HFFc6 (cell line): ENCODE measurements at regions not wholly inside any gene's neighbourhood (a gene's known extent, or its start where the extent isn't known, plus 50 kb on each side); places are given as distances from the start of the nearest gene placed in this dataset.

Source experiments
- DNase-seq: peaks from one replicate; pipeline ENCODE4 v3.0.0-alpha.2; 2018
- H3K27ac Mint-ChIP-seq: 2 replicates; pipeline ENCODE4 v1.8.0; 2020; ENCODE audit warnings: mild to moderate bottlenecking, mixed read lengths
- H3K27me3 Mint-ChIP-seq: 2 replicates; pipeline ENCODE4 v1.8.0; 2021; ENCODE audit warnings: mild to moderate bottlenecking, moderate library complexity, mixed read lengths; ENCODE audit not compliant: insufficient read depth
- H3K36me3 Mint-ChIP-seq: 2 replicates; pipeline ENCODE4 v1.8.0; 2021; ENCODE audit warnings: low read depth, mixed read lengths
- H3K4me1 Mint-ChIP-seq: 2 replicates; pipeline ENCODE4 v1.8.0; 2020; ENCODE audit warnings: low read depth, mixed read lengths
- H3K4me3 Mint-ChIP-seq: 2 replicates; pipeline ENCODE4 v1.8.0; 2020; ENCODE audit warnings: mild to moderate bottlenecking, moderate library complexity, mixed read lengths
- H3K9me3 Mint-ChIP-seq: 2 replicates; pipeline ENCODE4 v1.8.0; 2020; ENCODE audit warnings: mild to moderate bottlenecking, mixed read lengths
- CTCF ChIP-seq: fragments of 200-600 bp; sonication (generic); IDR thresholded peaks from 2 replicates; pipeline ENCODE4 v1.5.0; 2021; ENCODE audit warnings: antibody characterized with exemption, mild to moderate bottlenecking

GRCh38 chr9:105171076-105171475 lies 73.4 kb upstream of the SLC44A1 start:
- peaks cover 3% of the 10 kb centered on the region for H3K27me3 Mint-ChIP-seq
- no peaks in the 10 kb centered on the region for H3K9me3 Mint-ChIP-seq
- H3K4me3 Mint-ChIP-seq = no peak overlapping the region
- peaks cover 16% of the 10 kb centered on the region for H3K4me1 Mint-ChIP-seq
- DNase-seq = no peak
- H3K27ac Mint-ChIP-seq = 0 out of 2 replicates have a peak overlapping the region, but pooled peaks have one; percentile 4
- 0 out of 2 replicates have a peak, but pooled peaks cover 5% of the 10 kb centered on the region for H3K36me3 Mint-ChIP-seq
- TF ChIP-seq CTCF = no peak

GRCh38 chr9:105171589-105171988 lies 72.9 kb upstream of the SLC44A1 start:
- peaks cover 16% of the 10 kb centered on the region for H3K4me1 Mint-ChIP-seq
- H3K27ac Mint-ChIP-seq = no peak overlapping the region
- DNase-seq = no peak
- 0 out of 2 replicates have a peak, but pooled peaks cover 5% of the 10 kb centered on the region for H3K36me3 Mint-ChIP-seq
- H3K27me3 Mint-ChIP-seq = peaks cover 3% of the 10 kb centered on the region
- H3K4me3 Mint-ChIP-seq = no peak overlapping the region
- no peak for TF ChIP-seq CTCF
- H3K9me3 Mint-ChIP-seq = no peaks in the 10 kb centered on the region

DNA sequence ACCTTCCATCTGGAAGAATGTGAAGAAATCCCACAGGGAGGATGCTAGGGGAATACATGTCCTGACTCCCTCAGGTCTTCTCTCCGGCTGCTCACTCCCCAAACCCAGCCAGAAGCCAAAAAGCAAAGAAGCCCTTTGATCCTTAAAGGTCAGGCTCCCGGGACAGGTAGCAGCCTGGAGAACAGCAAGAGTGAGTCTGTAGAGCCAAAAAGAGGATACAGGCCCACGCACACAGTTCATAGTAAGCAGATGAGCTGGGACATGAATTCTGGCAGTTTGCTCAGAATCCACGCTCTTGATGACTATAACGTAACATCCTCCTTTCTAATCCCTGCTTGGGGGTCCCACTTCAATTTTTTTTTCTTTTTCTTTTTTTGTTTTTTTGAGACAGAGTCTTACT lies 72.0 kb upstream of the SLC44A1 start:
- H3K27ac Mint-ChIP-seq = no peak overlapping the region
- peaks cover 3% of the 10 kb centered on the region for H3K27me3 Mint-ChIP-seq
- no peaks in the 10 kb centered on the region for H3K9me3 Mint-ChIP-seq
- no peak overlapping the region for H3K4me3 Mint-ChIP-seq
- H3K36me3 Mint-ChIP-seq = 0 out of 2 replicates have a peak, but pooled peaks cover under 1% of the 10 kb centered on the region
- no peak for DNase-seq
- TF ChIP-seq CTCF = no peak
- peaks cover 16% of the 10 kb centered on the region for H3K4me1 Mint-ChIP-seq

GRCh38 chr9:105173306-105173705 lies 71.1 kb upstream of the SLC44A1 start:
- Mint-ChIP-seq H3K9me3 (no peaks in the 10 kb centered on the region), H3K27ac (no peak overlapping the region), H3K4me3 (no peak overlapping the region), H3K4me1 (peaks cover 16% of the 10 kb centered on the region), H3K36me3 (no peaks in the 10 kb centered on the region), H3K27me3 (peaks cover 3% of the 10 kb centered on the region)
- no peak for DNase-seq
- TF ChIP-seq CTCF = no peak

DNA sequence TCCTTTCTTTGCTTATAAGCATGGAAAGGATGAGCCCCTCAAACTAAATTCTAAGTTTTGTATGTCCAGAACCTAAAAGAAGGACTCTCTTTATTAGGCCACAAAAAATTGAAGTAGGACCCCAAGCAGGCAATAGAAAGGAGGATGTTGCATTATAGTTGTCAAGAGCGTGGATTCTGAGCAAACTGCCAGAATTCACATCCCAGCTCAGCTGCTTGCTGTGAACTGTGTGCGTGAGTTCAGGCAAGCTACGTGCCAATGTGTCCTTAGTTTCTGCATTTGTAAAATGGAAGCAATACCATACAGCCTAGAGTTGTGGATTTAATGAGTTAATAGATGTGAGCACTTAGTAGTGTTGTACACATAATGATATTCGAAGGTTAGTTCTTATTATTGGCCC lies 70.6 kb upstream of the SLC44A1 start:
- no peak for DNase-seq
- peaks cover 3% of the 10 kb centered on the region for H3K27me3 Mint-ChIP-seq
- no peaks in the 10 kb centered on the region for H3K9me3 Mint-ChIP-seq
- TF ChIP-seq CTCF = no peak
- H3K4me1 Mint-ChIP-seq = peaks cover 16% of the 10 kb centered on the region
- H3K36me3 Mint-ChIP-seq = no peaks in the 10 kb centered on the region
- no peak overlapping the region for H3K27ac Mint-ChIP-seq
- H3K4me3 Mint-ChIP-seq = no peak overlapping the region

DNA sequence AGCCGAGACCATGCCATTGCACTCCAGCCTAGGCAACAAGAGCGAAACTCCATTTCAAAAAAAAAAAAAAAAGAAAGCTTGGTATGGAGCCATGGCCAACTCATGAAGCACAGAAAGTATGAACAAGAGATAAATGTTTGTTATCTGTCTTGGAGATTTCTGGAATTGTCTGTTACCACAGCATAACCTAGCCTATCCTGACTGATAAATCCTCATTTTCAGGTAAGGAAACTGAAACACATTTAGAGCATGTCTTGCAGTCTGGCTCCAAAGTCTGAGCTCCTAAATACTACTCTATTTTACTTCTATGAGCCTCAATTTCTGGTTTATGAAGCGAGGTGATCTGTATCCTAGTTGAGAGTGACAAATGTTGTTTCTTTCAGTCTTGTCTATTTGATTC lies 68.3 kb upstream of the SLC44A1 start:
- TF ChIP-seq CTCF = no peak
- H3K36me3 Mint-ChIP-seq = no peaks in the 10 kb centered on the region
- H3K27ac Mint-ChIP-seq = no peak overlapping the region
- H3K4me3 Mint-ChIP-seq = no peak overlapping the region
- peaks cover 6% of the 10 kb centered on the region for H3K4me1 Mint-ChIP-seq
- H3K27me3 Mint-ChIP-seq = peaks cover 3% of the 10 kb centered on the region
- no peak for DNase-seq
- no peaks in the 10 kb centered on the region for H3K9me3 Mint-ChIP-seq
